ENCODE measurements at regions not wholly inside any gene's neighbourhood (a gene's known extent, or its start where the extent isn't known, plus 50 kb on each side); places are given as distances from the start of the nearest gene placed in this dataset.

DNA sequence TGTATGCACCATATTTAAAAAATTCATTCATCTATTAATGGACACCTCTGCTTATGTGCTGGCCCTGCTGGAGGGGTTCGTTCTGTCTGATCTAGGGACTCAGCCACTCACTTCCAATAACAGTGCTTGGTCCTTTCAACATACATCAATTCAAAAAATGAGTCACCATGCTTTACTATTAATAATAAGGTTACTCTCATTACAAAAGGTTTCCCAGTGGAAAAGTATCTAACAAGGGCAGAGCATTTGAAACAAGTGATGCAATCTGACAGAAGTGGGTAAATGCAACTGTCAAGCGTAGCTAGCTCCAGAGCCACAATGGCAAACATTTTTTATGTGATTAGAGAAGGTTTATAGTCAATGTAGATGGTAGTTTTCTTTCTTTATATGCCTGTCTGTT, 67.9 kb upstream of the TNIK start:
- POLR2A ChIA-PET: no interaction called here
- Histone ChIP-seq H3K27ac (no peak overlapping the region), H3K4me3 (no peak overlapping the region), H3K4me1 (peaks cover 23% of the 10 kb centered on the region), H3K9me3 (no peaks in the 10 kb centered on the region), H3K4me2 (no peak overlapping the region)
- no peak for ATAC-seq
- no peak for FAIRE-seq
- no peak for DNase-seq (ENCODE audit: low read depth in 1 of 2, low spot score in 1 of 2)
- TF ChIP-seq, protein P1, sequence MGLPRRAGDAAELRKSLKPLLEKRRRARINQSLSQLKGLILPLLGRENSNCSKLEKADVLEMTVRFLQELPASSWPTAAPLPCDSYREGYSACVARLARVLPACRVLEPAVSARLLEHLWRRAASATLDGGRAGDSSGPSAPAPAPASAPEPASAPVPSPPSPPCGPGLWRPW (IDR thresholded peaks at IDR 0.05): no peak
- TF ChIP-seq NPAS2 (CRISPR knock-in tag; IDR thresholded peaks at IDR 0.05; ENCODE audit: borderline replicate concordance) (no peak), SREBF2 (IDR thresholded peaks at IDR 0.05) (no peak), KDM1A (IDR thresholded peaks at IDR 0.05; ENCODE audit: low read depth) (no peak), GATA3 (IDR thresholded peaks at IDR 0.05; ENCODE audit: borderline replicate concordance) (no peak)
- WGBS (ENCODE audit: missing lambda C conversion rate): 88% methylated on average over 2 of the region's 2 CpGs
- CTCF ChIA-PET: interaction anchor here (1.3 kb wide), 1 partner anchor 12 kb away, joined by 3 read pairs; no protein-coding TSS in a partner anchor

DNA sequence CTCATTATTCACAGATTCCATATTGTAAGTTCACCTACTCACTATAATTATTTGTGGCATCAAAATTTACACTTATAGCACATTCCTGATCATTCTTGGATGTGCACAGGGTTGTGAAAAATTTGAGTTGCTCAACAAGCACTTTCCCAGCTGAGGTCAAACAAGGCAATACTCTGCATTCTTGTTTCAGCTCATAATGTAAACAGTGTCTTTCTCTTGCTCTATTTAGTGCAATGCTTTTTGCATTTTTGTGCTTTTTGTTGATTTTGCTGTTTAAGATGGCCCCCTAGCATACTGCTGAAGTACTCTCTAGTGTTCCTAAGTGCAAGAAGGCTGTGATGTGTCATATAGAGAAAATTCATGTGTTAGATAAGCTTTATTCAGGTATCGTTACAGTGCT, 66.7 kb upstream of the TNIK start:
- H3K4me3 ChIP-seq: no peak overlapping the region
- H3K9me3 ChIP-seq: no peaks in the 10 kb centered on the region
- FAIRE-seq (no peak), DNase-seq (ENCODE audit: low read depth in 1 of 2, low spot score in 1 of 2) (no peak), ATAC-seq (no peak)
- no peak for TF ChIP-seq CBX2 (IDR thresholded peaks at IDR 0.05; ENCODE audit: borderline replicate concordance, low read depth)
- TF ChIP-seq EHF (CRISPR knock-in tag; IDR thresholded peaks at IDR 0.05): no peak
- TF ChIP-seq MAFK (IDR thresholded peaks at IDR 0.05; ENCODE audit: partially characterized antibody): no peak
- TF ChIP-seq, protein P2, sequence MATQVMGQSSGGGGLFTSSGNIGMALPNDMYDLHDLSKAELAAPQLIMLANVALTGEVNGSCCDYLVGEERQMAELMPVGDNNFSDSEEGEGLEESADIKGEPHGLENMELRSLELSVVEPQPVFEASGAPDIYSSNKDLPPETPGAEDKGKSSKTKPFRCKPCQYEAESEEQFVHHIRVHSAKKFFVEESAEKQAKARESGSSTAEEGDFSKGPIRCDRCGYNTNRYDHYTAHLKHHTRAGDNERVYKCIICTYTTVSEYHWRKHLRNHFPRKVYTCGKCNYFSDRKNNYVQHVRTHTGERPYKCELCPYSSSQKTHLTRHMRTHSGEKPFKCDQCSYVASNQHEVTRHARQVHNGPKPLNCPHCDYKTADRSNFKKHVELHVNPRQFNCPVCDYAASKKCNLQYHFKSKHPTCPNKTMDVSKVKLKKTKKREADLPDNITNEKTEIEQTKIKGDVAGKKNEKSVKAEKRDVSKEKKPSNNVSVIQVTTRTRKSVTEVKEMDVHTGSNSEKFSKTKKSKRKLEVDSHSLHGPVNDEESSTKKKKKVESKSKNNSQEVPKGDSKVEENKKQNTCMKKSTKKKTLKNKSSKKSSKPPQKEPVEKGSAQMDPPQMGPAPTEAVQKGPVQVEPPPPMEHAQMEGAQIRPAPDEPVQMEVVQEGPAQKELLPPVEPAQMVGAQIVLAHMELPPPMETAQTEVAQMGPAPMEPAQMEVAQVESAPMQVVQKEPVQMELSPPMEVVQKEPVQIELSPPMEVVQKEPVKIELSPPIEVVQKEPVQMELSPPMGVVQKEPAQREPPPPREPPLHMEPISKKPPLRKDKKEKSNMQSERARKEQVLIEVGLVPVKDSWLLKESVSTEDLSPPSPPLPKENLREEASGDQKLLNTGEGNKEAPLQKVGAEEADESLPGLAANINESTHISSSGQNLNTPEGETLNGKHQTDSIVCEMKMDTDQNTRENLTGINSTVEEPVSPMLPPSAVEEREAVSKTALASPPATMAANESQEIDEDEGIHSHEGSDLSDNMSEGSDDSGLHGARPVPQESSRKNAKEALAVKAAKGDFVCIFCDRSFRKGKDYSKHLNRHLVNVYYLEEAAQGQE (IDR thresholded peaks at IDR 0.05): no peak
- no peak for TF ChIP-seq POLR2A (IDR thresholded peaks at IDR 0.05; ENCODE audit: low read length)
- TF ChIP-seq MYC (IDR thresholded peaks at IDR 0.05; ENCODE audit: borderline replicate concordance, low read length): no peak
- TF ChIP-seq, protein P3, sequence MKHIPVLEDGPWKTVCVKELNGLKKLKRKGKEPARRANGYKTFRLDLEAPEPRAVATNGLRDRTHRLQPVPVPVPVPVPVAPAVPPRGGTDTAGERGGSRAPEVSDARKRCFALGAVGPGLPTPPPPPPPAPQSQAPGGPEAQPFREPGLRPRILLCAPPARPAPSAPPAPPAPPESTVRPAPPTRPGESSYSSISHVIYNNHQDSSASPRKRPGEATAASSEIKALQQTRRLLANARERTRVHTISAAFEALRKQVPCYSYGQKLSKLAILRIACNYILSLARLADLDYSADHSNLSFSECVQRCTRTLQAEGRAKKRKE (CRISPR knock-in tag; IDR thresholded peaks at IDR 0.05; ENCODE audit: low read depth): no peak
- TF ChIP-seq RARB (CRISPR knock-in tag; IDR thresholded peaks at IDR 0.05): no peak
- no peak for TF ChIP-seq NR3C1 (IDR thresholded peaks at IDR 0.05)
- no peak for TF ChIP-seq RNF2 (IDR thresholded peaks at IDR 0.05; ENCODE audit: borderline replicate concordance, low read depth)
- POLR2A ChIA-PET: no interaction called here
- H3K27ac ChIP-seq: no peak overlapping the region
- no peak overlapping the region for H3K4me2 ChIP-seq
- peaks cover 23% of the 10 kb centered on the region for H3K4me1 ChIP-seq
- CTCF ChIA-PET: interaction anchor here (1.0 kb wide), 1 partner anchor 11 kb away, joined by 3 read pairs; no protein-coding TSS in a partner anchor
- WGBS (ENCODE audit: missing lambda C conversion rate): 82% methylated on average over 1 of the region's 1 CpG

DNA sequence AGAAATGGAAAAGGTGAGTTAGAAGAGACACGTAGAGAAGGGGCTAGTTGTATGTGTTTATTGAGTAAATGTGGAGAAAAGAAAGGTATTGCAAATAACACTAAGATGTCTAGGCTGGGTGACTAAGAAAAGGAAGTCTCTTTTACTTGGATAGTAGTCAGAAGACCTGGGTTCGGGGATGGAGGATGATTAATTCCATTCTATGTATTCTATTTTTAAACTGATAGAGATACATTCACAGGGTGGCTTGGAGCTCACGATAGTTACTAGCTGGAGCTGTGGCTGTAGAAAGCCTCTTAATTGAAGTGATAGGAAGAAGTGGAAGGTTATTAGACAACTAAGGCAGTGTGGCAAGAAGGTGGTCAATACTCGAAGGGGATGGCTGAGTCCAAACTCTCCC, 65.9 kb upstream of the TNIK start:
- CTCF ChIA-PET: no interaction called here
- H3K4me3 ChIP-seq: no peak overlapping the region
- no peaks in the 10 kb centered on the region for H3K9me3 ChIP-seq
- DNase-seq (ENCODE audit: low read depth in 1 of 2, low spot score in 1 of 2): no peak
- FAIRE-seq: no peak
- WGBS (ENCODE audit: missing lambda C conversion rate): 66% methylated on average over 4 of the region's 4 CpGs
- POLR2A ChIA-PET: no interaction called here
- H3K4me1 ChIP-seq: peaks cover 23% of the 10 kb centered on the region
- 0 out of 6 replicates have a peak overlapping the region, but pooled peaks of 1 of the 2 experiments have one; percentile 11 for H3K27ac ChIP-seq
- ATAC-seq: no peak
- no peak overlapping the region for H3K4me2 ChIP-seq
- TF ChIP-seq PHF8 (IDR thresholded peaks at IDR 0.05; ENCODE audit: borderline replicate concordance, low read depth) (no peak), HOXB13 (CRISPR knock-in tag; IDR thresholded peaks at IDR 0.05; ENCODE audit: low read depth) (no peak), JUNB (IDR thresholded peaks at IDR 0.05) (no peak), CHD2 (IDR thresholded peaks at IDR 0.05; ENCODE audit: low read length, partially characterized antibody) (no peak), CHD4 (IDR thresholded peaks at IDR 0.05; ENCODE audit: borderline replicate concordance) (no peak), GATA3 (IDR thresholded peaks at IDR 0.05; ENCODE audit: borderline replicate concordance) (no peak), HOXA7 (CRISPR knock-in tag; IDR thresholded peaks at IDR 0.05) (no peak), JUN (IDR thresholded peaks at IDR 0.05) (no peak)
- TF ChIP-seq, protein P4, sequence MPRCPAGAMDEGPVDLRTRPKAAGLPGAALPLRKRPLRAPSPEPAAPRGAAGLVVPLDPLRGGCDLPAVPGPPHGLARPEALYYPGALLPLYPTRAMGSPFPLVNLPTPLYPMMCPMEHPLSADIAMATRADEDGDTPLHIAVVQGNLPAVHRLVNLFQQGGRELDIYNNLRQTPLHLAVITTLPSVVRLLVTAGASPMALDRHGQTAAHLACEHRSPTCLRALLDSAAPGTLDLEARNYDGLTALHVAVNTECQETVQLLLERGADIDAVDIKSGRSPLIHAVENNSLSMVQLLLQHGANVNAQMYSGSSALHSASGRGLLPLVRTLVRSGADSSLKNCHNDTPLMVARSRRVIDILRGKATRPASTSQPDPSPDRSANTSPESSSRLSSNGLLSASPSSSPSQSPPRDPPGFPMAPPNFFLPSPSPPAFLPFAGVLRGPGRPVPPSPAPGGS (IDR thresholded peaks at IDR 0.05): no peak
- TF ChIP-seq, protein P2 (IDR thresholded peaks at IDR 0.05): no peak
- TF ChIP-seq, protein P5, sequence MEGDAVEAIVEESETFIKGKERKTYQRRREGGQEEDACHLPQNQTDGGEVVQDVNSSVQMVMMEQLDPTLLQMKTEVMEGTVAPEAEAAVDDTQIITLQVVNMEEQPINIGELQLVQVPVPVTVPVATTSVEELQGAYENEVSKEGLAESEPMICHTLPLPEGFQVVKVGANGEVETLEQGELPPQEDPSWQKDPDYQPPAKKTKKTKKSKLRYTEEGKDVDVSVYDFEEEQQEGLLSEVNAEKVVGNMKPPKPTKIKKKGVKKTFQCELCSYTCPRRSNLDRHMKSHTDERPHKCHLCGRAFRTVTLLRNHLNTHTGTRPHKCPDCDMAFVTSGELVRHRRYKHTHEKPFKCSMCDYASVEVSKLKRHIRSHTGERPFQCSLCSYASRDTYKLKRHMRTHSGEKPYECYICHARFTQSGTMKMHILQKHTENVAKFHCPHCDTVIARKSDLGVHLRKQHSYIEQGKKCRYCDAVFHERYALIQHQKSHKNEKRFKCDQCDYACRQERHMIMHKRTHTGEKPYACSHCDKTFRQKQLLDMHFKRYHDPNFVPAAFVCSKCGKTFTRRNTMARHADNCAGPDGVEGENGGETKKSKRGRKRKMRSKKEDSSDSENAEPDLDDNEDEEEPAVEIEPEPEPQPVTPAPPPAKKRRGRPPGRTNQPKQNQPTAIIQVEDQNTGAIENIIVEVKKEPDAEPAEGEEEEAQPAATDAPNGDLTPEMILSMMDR (IDR thresholded peaks at IDR 0.05): no peak

Measured in A549 (cell line).